T-helper 1 cell treated with Interleukin-12 subunit alpha and Interleukin-12 subunit beta and Interleukin-4 antibody, amounts not matched to agents 30 ng/mL and 1 ng/mL, for 36 hours (primary cell): ENCODE measurements at regions not wholly inside any gene's neighbourhood (a gene's known extent, or its start where the extent isn't known, plus 50 kb on each side); places are given as distances from the start of the nearest gene placed in this dataset.

Experiments
- intact Hi-C: fragments of 100-400 bp; cut with micrococcal nuclease; formaldehyde crosslinking; loops from one replicate; pipeline ENCODE4 v1.15.1; 2024

GRCh38 chr2:234835738-234836137, 116.1 kb upstream of the SH3BP4 start:
- intact Hi-C loops, result no loop called here

GRCh38 chr2:234834228-234834923, 117.4 kb upstream of the SH3BP4 start:
- intact Hi-C loops, result no loop called here

- intact Hi-C loops, result no loop called here
Measured at GRCh38 chr2:234830853-234831252, 121.0 kb upstream of the SH3BP4 start.

GRCh38 chr2:234829074-234829455, 122.8 kb upstream of the SH3BP4 start:
- intact Hi-C loops, result no loop called here

- intact Hi-C loops, result no loop called here
Measured at GRCh38 chr2:234828382-234829073, 123.3 kb upstream of the SH3BP4 start.

- intact Hi-C loops, result no loop called here
Measured at GRCh38 chr2:234827096-234827860, 124.5 kb upstream of the SH3BP4 start.

GRCh38 chr2:234826681-234827080, 125.1 kb upstream of the SH3BP4 start:
- intact Hi-C loops, result no loop called here

- intact Hi-C loops, result no loop called here
Measured at GRCh38 chr2:234825616-234826015, 126.2 kb upstream of the SH3BP4 start.

GRCh38 chr2:234823877-234824376, 127.9 kb upstream of the SH3BP4 start:
- intact Hi-C loops, result no loop called here

GRCh38 chr2:234823196-234823876, 128.5 kb upstream of the SH3BP4 start:
- intact Hi-C loops, result no loop called here

- intact Hi-C loops, result no loop called here
Measured at GRCh38 chr2:234821946-234822475, 129.8 kb upstream of the SH3BP4 start.

GRCh38 chr2:234818937-234819336, 132.9 kb upstream of the SH3BP4 start:
- intact Hi-C loops, result no loop called here

- intact Hi-C loops, result no loop called here
Measured at GRCh38 chr2:234816491-234816890, 135.3 kb upstream of the SH3BP4 start.

- intact Hi-C loops, result no loop called here
Measured at GRCh38 chr2:234816056-234816455, 135.8 kb upstream of the SH3BP4 start.

GRCh38 chr2:234814374-234814773, 137.4 kb upstream of the SH3BP4 start:
- intact Hi-C loops, result no loop called here

- intact Hi-C loops, result no loop called here
Measured at GRCh38 chr2:234812851-234813250, 139.0 kb upstream of the SH3BP4 start.

GRCh38 chr2:234808907-234809306, 142.9 kb upstream of the SH3BP4 start:
- intact Hi-C loops, result no loop called here

GRCh38 chr2:234806818-234807217, 145.0 kb upstream of the SH3BP4 start:
- intact Hi-C loops, result no loop called here

GRCh38 chr2:234805836-234806235, 146.0 kb upstream of the SH3BP4 start:
- intact Hi-C loops, result no loop called here

- intact Hi-C loops, result no loop called here
Measured at GRCh38 chr2:234804704-234805103, 147.1 kb upstream of the SH3BP4 start.

GRCh38 chr2:234802845-234803171, 149.0 kb upstream of the SH3BP4 start:
- intact Hi-C loops, result no loop called here
